ENCODE measurements at regions not wholly inside any gene's neighbourhood (a gene's known extent, or its start where the extent isn't known, plus 50 kb on each side); places are given as distances from the start of the nearest gene placed in this dataset.

DNA sequence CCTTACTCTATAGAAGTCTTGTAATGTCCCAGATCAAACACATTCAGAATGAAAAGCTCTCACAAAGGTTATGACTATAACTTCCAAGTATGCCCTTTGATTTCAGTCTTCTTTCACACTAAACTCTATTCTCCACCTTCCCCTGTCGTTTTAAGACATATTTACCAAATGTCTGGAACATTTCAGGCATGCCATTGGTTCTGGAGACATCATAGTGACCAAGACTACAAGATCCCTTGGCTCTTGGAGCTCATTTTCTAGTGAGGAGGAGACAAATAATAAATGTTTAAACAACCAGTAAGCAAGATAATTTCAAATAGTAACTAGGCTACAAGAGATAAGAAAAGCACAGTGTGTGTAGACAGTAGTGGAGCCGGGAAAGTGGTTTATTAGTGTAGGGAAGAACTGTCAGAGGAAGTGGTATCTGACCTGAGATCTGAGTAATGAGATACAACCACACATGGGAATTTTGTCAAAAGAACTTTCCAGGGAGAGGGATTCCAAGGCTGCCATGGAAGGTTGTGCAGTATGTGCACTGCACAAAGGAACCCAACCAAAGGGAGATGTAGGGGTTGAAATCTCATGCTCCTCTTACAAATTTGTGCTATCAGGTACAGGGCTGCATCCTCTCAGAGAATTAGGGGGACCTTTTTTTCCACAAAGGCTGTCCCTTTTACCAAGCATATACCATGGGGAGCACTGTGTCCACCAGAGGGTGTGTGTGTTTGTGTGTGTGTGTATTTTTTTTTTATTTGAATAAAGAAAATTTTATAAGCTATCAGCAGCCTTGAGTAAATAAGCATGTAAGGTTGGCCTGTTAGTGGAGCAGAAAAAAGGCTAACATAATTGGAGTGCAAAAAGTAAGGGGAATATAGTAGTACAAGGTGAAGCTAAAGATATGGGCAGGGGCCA lies 1279.1 kb upstream of the WWC1 start:
- no peak overlapping the region for H3K4me3 ChIP-seq
- no peaks in the 10 kb centered on the region for H3K9me3 ChIP-seq
- TF ChIP-seq, protein P1, sequence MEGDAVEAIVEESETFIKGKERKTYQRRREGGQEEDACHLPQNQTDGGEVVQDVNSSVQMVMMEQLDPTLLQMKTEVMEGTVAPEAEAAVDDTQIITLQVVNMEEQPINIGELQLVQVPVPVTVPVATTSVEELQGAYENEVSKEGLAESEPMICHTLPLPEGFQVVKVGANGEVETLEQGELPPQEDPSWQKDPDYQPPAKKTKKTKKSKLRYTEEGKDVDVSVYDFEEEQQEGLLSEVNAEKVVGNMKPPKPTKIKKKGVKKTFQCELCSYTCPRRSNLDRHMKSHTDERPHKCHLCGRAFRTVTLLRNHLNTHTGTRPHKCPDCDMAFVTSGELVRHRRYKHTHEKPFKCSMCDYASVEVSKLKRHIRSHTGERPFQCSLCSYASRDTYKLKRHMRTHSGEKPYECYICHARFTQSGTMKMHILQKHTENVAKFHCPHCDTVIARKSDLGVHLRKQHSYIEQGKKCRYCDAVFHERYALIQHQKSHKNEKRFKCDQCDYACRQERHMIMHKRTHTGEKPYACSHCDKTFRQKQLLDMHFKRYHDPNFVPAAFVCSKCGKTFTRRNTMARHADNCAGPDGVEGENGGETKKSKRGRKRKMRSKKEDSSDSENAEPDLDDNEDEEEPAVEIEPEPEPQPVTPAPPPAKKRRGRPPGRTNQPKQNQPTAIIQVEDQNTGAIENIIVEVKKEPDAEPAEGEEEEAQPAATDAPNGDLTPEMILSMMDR (IDR thresholded peaks at IDR 0.05) = no peak
- no peaks in the 10 kb centered on the region for H3K4me1 ChIP-seq
- H3K27ac ChIP-seq = no peak overlapping the region
- H3K27me3 ChIP-seq = no peaks in the 10 kb centered on the region
- no peak for DNase-seq (ENCODE audit: low spot score)
- no peaks in the 10 kb centered on the region for H3K36me3 ChIP-seq

DNA sequence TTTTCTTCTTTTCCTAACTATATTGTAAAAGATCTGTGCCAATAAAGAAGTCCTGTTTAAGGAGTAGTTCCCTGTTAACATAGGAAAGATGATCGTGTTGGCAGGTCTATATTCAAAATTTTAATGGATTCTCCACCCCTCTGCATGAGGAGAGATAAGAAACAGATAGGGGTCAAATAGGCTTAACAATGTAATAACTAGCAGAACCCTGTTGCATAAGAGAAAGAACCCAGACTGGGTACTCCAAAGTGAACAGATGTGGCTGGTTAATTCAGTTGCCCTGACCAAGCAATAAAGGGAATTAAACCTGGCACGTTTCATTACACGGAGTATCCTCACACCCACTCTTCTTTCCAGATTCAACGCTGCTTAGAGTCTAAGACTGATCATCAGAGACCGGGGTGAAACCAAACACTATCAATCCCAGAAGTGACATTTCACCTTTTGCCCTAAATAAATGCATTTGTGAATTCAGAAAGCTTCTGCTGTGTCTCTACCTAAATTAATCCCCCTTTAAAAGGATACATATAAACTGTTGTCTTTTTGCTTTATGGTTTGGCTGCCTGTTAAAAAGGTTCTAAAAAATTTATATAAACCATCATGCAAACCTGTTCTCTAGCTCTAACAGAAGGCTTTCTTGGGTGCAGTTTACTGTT lies 1276.9 kb upstream of the WWC1 start:
- Histone ChIP-seq H3K4me1 (no peaks in the 10 kb centered on the region), H3K9me3 (no peaks in the 10 kb centered on the region), H3K27me3 (no peaks in the 10 kb centered on the region), H3K4me3 (no peak overlapping the region), H3K36me3 (no peaks in the 10 kb centered on the region), H3K27ac (no peak overlapping the region)
- DNase-seq (ENCODE audit: low spot score) = no peak
- TF ChIP-seq, protein P1 (IDR thresholded peaks at IDR 0.05) = no peak

DNA sequence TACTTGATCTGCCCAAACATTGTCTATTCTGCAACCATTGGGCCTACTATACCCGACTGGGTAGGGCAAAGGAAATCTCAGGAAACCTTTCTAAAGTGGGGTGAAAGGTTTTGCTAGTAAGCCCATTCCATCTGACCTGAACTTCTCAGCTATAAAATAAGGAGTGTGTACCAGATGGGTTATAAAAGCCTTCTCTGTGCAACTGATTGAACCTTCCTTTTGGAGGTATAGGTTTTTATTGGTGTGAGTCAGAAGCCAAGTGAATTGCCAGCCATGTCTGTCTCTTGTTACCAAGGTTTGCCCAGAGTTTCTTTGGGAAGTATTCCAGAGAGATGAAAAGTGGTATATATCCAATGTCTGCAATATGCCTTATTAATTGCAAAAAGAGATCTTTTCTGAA lies 1271.0 kb upstream of the WWC1 start:
- TF ChIP-seq, protein P1 (IDR thresholded peaks at IDR 0.05) = no peak
- Histone ChIP-seq H3K4me1 (no peaks in the 10 kb centered on the region), H3K9me3 (no peaks in the 10 kb centered on the region), H3K4me3 (no peak overlapping the region), H3K27ac (no peak overlapping the region), H3K36me3 (no peaks in the 10 kb centered on the region), H3K27me3 (no peaks in the 10 kb centered on the region)
- DNase-seq (ENCODE audit: low spot score) = no peak

DNA sequence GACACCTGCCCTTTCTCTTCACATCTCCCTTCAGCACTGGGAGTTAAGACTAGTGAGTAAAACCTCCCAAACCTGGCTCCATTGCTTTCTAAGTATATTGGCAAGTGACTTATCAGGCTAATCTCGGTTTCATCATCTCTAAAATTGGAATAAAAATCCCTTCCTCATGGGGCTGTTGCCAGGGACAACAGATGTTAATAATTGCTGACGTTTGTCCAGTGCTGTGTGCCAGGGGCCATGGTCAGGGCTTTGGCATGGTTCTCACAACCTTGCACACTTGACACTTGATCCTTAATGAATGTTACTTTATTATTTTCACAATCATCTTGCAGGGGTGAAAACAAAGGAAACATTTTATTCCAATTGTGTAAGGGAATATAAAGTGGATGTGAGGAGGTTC lies 1262.0 kb upstream of the WWC1 start:
- Histone ChIP-seq H3K27me3 (no peaks in the 10 kb centered on the region), H3K4me1 (no peaks in the 10 kb centered on the region), H3K27ac (no peak overlapping the region), H3K4me3 (no peak overlapping the region), H3K9me3 (no peaks in the 10 kb centered on the region), H3K36me3 (no peaks in the 10 kb centered on the region)
- DNase-seq (ENCODE audit: low spot score) = no peak
- TF ChIP-seq, protein P1 (IDR thresholded peaks at IDR 0.05) = no peak

DNA sequence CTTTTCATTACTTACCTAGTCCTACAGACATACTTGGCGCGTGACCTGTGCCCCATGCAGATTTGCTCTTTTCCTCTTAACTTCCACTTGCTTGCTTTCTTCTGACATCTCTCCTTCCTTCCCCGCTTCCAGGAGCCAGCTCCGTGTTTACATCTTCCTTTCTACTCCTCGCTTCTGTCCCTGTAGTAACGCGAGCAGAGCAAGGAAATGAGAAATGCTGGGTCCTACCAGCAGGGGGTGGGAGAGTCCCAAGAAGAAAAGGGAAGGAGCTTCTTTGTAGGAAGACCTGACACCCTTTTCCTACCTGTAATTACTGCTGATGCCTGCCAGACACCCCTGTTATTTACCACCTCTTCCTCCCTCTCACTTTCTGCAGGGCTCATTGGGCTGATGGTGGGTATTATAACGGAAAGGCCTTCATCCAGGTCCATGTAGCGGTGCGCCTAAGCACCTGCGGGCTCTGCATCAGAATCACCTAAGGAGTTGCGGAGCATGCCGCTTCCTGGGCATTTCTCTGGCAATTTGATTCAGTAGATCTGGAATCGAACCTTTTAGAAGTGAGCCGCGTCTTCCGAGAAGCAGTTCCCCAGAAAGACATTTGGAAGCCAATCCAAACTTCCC lies 1260.8 kb upstream of the WWC1 start:
- Histone ChIP-seq H3K27me3 (no peaks in the 10 kb centered on the region), H3K9me3 (no peaks in the 10 kb centered on the region), H3K4me3 (no peak overlapping the region), H3K27ac (no peak overlapping the region), H3K36me3 (no peaks in the 10 kb centered on the region), H3K4me1 (no peaks in the 10 kb centered on the region)
- TF ChIP-seq, protein P1 (IDR thresholded peaks at IDR 0.05) = peak in 1 of 2 donors; percentile 26
- DNase-seq (ENCODE audit: low spot score) = no peak
